SK-N-SH (cell line): ENCODE measurements at regions not wholly inside any gene's neighbourhood (a gene's known extent, or its start where the extent isn't known, plus 50 kb on each side); places are given as distances from the start of the nearest gene placed in this dataset.

Experiments
- CTCF ChIP-seq: fragments of 200-600 bp; sonication (generic); IDR thresholded peaks from 2 replicates; pipeline ENCODE4 v1.6.1; 2017; ENCODE audit warnings: antibody characterized with exemption, mild to moderate bottlenecking, moderate library complexity
- ELF1 ChIP-seq: IDR thresholded peaks from 2 replicates; pipeline ENCODE4 v1.4.0; 2012
- EP300 ChIP-seq, 2 experiments: IDR thresholded peaks; 2 replicates each; pipeline versions ENCODE4 v1.4.0 to v1.6.1; 2012; ENCODE audit warnings: borderline replicate concordance in 1 of 2, low read depth in 1 of 2, low read length in 1 of 2
- FOSL2 ChIP-seq: IDR thresholded peaks from 2 replicates; pipeline ENCODE4 v1.4.0; 2012; ENCODE audit warnings: low read depth, mild to moderate bottlenecking, moderate library complexity, borderline replicate concordance
- POLR2AphosphoS5 ChIP-seq: IDR thresholded peaks from 2 replicates; pipeline ENCODE4 v1.6.1; 2012; ENCODE audit warnings: low read depth, low read length
- RAD21 ChIP-seq: IDR thresholded peaks from 2 replicates; pipeline ENCODE4 v1.6.1; 2012; ENCODE audit warnings: mild to moderate bottlenecking, low read length
- RCOR1 ChIP-seq: fragments of 150-350 bp; IDR thresholded peaks from 2 replicates; pipeline ENCODE4 v1.6.1; 2017; ENCODE audit warnings: antibody characterized with exemption, low read length
- REST ChIP-seq: IDR thresholded peaks from 2 replicates; pipeline ENCODE4 v1.6.1; 2012; ENCODE audit warnings: mild to moderate bottlenecking, low read depth, low read length, moderate library complexity
- RFX5 ChIP-seq: IDR thresholded peaks from 2 replicates; pipeline ENCODE4 v1.6.1; 2012; ENCODE audit warnings: mild to moderate bottlenecking, improper control_type of control experiment, low read length
- RXRA ChIP-seq: IDR thresholded peaks from 2 replicates; pipeline ENCODE4 v1.4.0; 2012; ENCODE audit warnings: low read depth, mild to moderate bottlenecking, borderline replicate concordance
- TCF12 ChIP-seq: IDR thresholded peaks from 2 replicates; pipeline ENCODE4 v1.4.0; 2012
- TF ChIP-seq, protein P1 (sequence below): IDR thresholded peaks from 2 replicates; pipeline ENCODE4 v1.4.0; 2012; ENCODE audit warnings: low read depth
- TF ChIP-seq, protein P2 (sequence below): IDR thresholded peaks from 2 replicates; pipeline ENCODE4 v1.4.0; 2012; ENCODE audit warnings: low read depth, borderline replicate concordance

DNA sequence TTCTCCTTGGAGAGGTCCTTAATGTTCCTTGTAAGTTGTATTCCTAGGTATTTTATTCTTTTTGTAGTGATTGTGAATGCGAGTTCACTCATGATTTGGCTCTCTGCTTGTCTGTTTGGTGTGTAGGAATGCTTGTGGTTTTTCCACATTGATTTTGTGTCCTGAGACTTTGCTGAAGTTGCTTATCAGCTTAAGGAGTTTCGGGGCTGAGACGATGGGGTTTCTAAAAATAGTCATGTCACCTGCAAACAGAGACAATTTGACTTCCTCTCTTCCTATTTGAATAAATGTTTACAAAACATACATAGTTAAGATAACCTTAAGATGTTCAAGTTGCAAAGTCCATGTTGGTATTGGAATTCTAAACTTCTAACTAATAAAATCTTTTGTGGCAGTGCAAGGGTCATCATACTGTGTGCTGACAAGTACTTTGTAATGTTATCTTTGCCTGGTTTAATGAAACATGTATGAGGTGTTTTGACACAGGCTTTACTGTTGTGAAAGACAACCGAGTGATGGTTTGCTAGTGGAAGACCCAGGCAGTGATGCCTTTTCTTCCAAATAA, 286.2 kb downstream of the MRPS30 start:
- TF ChIP-seq, protein P1, sequence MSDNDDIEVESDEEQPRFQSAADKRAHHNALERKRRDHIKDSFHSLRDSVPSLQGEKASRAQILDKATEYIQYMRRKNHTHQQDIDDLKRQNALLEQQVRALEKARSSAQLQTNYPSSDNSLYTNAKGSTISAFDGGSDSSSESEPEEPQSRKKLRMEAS = no peak
- TF ChIP-seq REST (no peak), EP300 (IDR thresholded peaks at IDR 0.05; ENCODE audit: borderline replicate concordance in 1 of 2, low read depth in 1 of 2, low read length in 1 of 2) (no peak), CTCF (no peak), TCF12 (no peak), FOSL2 (no peak), RAD21 (no peak), RCOR1 (no peak), POLR2AphosphoS5 (no peak), ELF1 (no peak), RXRA (no peak), RFX5 (no peak)
- TF ChIP-seq, protein P2, sequence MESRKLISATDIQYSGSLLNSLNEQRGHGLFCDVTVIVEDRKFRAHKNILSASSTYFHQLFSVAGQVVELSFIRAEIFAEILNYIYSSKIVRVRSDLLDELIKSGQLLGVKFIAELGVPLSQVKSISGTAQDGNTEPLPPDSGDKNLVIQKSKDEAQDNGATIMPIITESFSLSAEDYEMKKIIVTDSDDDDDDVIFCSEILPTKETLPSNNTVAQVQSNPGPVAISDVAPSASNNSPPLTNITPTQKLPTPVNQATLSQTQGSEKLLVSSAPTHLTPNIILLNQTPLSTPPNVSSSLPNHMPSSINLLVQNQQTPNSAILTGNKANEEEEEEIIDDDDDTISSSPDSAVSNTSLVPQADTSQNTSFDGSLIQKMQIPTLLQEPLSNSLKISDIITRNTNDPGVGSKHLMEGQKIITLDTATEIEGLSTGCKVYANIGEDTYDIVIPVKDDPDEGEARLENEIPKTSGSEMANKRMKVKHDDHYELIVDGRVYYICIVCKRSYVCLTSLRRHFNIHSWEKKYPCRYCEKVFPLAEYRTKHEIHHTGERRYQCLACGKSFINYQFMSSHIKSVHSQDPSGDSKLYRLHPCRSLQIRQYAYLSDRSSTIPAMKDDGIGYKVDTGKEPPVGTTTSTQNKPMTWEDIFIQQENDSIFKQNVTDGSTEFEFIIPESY = no peak
